ENCODE measurements at regions not wholly inside any gene's neighbourhood (a gene's known extent, or its start where the extent isn't known, plus 50 kb on each side); places are given as distances from the start of the nearest gene placed in this dataset.

- intact Hi-C loops (cut with micrococcal nuclease), result loop anchor here (1.0 to 5.0 kb wide), 9 partner anchors 64 to 1166 kb away; no protein-coding TSS in a partner anchor
- dilution Hi-C loops (cut with MboI; ENCODE audit: extremely low pct_ligation_motif_present, low sequenced_read_pairs), result no loop called here
- FAIRE-seq (peak; percentile 75), DNase-seq (ENCODE audit: low read depth, low spot score) (peak; percentile 65)
- Histone ChIP-seq H4K20me1 (replicated peaks; ENCODE audit: control insufficient read depth, extremely low read depth, insufficient read depth, low read length) (no peaks in the 10 kb centered on the region), H3K27me3 (ENCODE audit: control insufficient read depth in 2 of 2, insufficient read depth in 2 of 2, low read length in 2 of 2) (no peaks in the 10 kb centered on the region), H3K79me2 (ENCODE audit: control insufficient read depth, insufficient read depth, low read length) (no peaks in the 10 kb centered on the region), H3K4me2 (ENCODE audit: insufficient read depth, low read length) (peak overlapping the region; percentile 20), H3K4me1 (ENCODE audit: control insufficient read depth, extremely low read depth, insufficient read depth, low read length) (peaks cover 4% of the 10 kb centered on the region), H2AFZ (ENCODE audit: low read depth, low read length) (peak overlapping the region; percentile 61), H3K27ac (ENCODE audit: insufficient read depth, low read depth, low read length) (peak overlapping the region; percentile 10), H3K9me3 (replicated peaks; ENCODE audit: control insufficient read depth, insufficient read depth, low read length) (no peaks in the 10 kb centered on the region), H3K9ac (replicated peaks; ENCODE audit: extremely low read depth, insufficient read depth, low read length) (no peak overlapping the region), H3K36me3 (ENCODE audit: control insufficient read depth in 2 of 2, extremely low read depth in 1 of 2, insufficient read depth in 2 of 2, low read length in 2 of 2) (no peaks in the 10 kb centered on the region), H3K9me1 (replicated peaks; ENCODE audit: control insufficient read depth, extremely low read depth, insufficient read depth, low read length) (no peaks in the 10 kb centered on the region), H3K4me3 (replicated peaks in 1 of 3; ENCODE audit: insufficient read depth in 1 of 3, low read depth in 1 of 3, low read length in 3 of 3) (no peak overlapping the region)
- CTCF ChIA-PET, result interaction anchor here (0.7 to 4.7 kb wide), 14 partner anchors 9 to 1166 kb away, joined by 3 to 48 read pairs (median 4); partner anchors contain the start of gene ROBO2
- POLR2A ChIA-PET, result no interaction called here
- no TSS peak for BruUV-seq (replicated peaks)
- TF ChIP-seq POLR2A (IDR thresholded peaks at IDR 0.05; ENCODE audit: low read depth, low read length) (no peak), MYC (IDR thresholded peaks at IDR 0.05; ENCODE audit: low read depth, low read length) (no peak), JUN (IDR thresholded peaks at IDR 0.05; ENCODE audit: borderline replicate concordance, insufficient read depth, insufficient read length, low read depth) (no peak), GATA2 (IDR thresholded peaks at IDR 0.05; ENCODE audit: insufficient read depth, insufficient read length, low read depth, low read length) (no peak), FOS (IDR thresholded peaks at IDR 0.05; ENCODE audit: borderline replicate concordance, insufficient read depth, low read length) (peak; percentile 26), EZH2 (IDR thresholded peaks at IDR 0.05; ENCODE audit: borderline replicate concordance, low read depth, low read length, severe bottlenecking) (no peak), CTCF (IDR thresholded peaks at IDR 0.05; ENCODE audit: extremely low read depth in 1 of 2, insufficient read depth in 1 of 2, low read depth in 1 of 2, low read length in 2 of 2) (peak; percentile 9 to 37), MAX (IDR thresholded peaks at IDR 0.05; ENCODE audit: insufficient read depth, insufficient read length) (no peak)
Measured at GRCh38 chr3:78204977-78205376, 1165.1 kb downstream of the ROBO2 start.

Data from endothelial cell of umbilical vein (primary cell).